Left renal pelvis (tissue), 4 donors: ENCODE measurements at regions not wholly inside any gene's neighbourhood (a gene's known extent, or its start where the extent isn't known, plus 50 kb on each side); places are given as distances from the start of the nearest gene placed in this dataset.
A peak's percentile ranks its signal among the peaks of the same experiment; 100 is the strongest.

Source experiments
- DNase-seq, 4 donors: peaks; one replicate each; pipeline ENCODE4 v3.0.0-alpha.2; 2013; ENCODE audit warnings: low read depth in 4 of 4, low spot score in 3 of 4

DNA sequence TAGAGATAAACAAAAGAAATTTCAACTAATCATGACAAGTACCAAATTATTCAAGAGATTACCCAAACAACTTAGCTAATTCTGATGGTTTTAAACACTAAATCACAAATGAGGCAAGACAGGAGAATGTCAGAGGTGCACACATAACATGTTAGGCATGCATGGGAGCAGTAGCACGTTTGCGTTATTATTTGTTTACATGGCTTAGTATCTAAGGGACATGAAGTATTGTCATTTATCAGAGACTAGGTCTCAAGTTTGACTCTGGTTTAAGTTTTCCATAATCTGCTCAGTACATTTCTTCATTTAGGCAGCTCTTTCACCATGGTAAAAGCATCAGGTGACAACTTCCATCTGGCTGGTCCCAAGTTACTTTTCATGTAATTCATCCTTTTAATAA lies 244.1 kb upstream of the TNC start:
- no peak for DNase-seq

GRCh38 chr9:115362640-115363039 lies 244.7 kb upstream of the TNC start:
- no peak for DNase-seq

GRCh38 chr9:115364991-115365390 lies 247.0 kb upstream of the TNC start:
- no peak for DNase-seq

DNA sequence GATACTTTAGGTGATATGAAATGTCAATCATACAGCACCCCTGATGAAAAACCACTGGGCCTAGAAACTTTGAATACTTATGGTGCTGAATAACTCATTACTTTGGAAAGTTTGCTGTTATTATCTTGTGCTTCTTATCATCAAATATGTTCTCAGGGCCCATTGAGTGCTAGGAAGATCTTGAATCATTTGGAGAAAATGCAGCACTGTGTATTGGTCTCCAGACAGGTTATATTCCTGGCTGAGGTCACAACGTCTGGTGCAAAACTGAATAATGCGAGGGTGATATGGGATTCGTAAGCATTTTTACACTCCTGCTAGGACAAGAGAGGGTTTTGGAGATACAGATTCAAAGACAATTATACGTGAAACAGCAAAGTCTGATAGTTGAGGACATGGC lies 249.4 kb upstream of the TNC start:
- DNase-seq, result no peak

DNA sequence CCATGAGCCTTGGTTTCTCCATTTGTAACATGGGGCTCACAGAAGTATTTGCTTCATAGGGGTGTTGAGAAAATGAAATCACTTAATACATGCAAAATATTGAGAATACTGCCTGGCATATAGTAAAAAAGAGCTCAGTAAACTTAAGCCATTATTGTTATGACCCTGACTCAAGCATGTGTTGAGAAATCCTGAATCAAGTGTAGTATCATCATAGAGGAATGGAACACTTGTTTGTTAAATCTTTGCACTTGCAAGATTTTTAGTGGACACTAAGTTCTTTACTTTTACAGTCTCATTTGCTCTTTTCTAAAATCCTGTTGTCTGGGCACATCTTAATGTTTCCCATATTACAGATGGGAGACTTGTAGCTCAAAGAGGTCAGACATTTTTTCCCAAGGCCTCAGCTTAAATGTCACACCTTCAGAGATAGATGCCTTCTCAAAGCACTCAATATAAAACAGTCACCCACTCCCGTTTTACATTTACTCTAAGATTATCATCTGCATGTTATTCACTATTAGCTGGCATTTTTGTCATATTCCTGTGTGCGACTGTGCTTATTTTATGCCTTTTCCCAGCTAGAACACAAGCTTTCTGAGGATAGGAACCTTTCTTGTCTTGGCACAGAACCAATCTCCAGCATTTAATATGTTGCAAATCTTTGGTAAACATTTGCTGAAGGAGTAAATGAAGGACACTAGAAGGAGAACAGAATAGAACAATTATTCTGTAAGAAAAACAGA lies 250.0 kb upstream of the TNC start:
- no peak for DNase-seq

GRCh38 chr9:115369322-115369957 lies 251.5 kb upstream of the TNC start:
- DNase-seq, result no peak

DNA sequence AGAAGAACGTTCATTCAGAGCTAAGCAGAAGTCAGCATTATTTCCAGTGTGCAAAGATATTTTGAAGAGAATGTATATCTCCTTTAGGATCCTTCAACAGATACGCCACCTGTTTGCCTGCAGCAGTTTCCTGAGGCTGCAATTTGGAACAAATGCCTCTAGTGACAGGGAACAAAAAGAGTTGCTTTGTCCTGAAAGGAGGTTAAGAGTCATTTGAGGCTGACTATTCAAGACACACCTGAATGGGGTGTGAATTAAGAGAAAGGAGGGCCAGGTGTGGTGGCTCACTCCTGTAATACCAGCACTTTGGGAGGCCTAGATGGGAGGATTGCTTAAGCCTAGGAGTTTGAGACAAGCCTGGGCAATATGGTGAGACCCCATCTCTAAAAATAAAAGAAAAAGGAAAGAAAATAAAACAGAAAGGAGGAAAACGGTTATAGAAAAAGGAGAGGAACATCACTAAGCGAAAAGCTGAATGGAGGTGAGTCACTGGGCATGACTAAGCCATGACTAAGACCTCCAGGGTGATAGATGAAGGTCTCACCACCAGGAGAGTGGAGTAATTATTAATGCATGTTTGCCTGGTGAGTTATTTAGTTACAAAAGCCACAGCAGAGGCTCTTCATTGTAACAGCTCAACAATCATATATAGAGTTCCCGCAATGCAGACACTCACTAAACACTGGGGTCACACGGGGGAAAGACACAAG lies 255.2 kb upstream of the TNC start:
- DNase-seq, result no peak

DNA sequence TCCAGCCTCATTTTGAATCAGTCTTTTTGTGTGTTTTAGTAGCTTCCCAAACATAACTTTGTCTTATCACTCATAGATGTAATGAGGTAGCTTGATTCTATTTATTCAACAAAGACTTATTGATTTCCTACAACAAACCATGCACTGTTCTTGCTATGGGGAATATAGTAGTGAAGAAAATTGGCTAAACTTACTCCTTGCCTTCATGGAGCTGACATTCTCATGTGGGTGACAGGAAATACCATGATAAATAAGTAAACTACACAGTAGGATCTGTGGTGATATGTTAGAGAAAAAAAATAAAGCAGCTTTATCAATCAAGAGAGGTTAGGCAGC lies 255.7 kb upstream of the TNC start:
- no peak for DNase-seq

DNA sequence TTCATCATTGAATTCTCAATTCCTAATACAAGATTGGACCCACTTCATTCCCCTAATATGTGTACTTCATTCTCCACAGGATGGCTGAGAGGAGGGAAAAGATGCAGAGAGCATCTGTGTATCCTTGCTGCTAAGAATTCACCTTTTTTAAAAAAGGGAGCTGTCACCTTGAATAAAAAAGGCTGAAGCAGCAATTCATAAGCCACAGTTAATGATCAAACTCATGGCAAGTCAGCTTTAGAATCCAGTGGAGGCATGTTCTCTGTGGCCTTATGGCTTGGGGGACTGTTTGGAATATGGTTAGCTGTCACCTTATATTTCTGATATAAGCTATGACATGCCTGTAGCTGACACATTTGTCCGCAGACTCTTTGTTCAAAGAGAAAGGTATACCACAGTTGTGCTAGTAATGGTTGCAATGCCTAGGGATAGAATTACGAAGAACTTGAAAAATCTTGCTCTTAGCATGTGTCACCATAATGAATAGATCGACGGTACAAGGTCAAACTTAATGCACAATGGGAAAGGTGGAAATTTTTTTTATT lies 256.8 kb upstream of the TNC start:
- DNase-seq, result no peak

GRCh38 chr9:115378241-115378640 lies 260.3 kb upstream of the TNC start:
- no peak for DNase-seq

DNA sequence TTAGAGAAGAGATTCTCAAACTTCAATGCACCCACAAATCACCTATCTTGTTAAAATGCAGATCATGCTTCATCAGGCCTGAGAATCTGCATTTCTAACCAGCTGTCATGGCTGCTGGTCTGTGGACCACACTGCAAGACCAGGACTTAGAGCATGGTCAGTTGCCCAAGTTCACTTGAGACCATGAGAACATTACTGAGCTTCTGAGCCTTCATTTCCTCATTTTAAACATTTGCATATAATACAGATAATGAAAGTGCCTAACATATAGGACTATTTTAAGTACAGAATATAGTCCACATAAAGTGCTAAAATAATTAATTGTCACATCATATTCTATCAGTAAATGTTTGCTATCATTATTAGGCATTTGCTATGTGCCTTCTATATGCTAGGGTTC lies 260.8 kb upstream of the TNC start:
- no peak for DNase-seq

DNA sequence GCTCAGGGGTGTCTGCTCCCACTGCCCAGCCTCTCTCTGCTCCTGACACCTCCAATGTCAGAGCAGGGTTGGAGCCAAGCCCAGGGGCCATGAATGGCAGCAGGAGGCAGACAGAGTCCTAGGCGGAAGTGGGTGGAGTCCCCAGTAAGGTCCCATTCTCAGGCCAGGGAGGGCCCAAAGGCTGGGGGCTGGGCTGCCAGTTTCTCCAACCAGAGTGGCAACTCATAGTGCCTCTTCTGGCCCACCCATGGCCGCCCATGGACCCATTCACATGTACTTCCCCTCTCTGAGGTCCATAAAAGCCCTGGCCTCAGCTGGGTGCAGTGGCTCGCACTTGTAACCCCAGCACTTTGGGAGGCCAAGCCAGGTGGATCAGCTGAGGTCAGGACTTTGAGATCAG lies 261.8 kb upstream of the TNC start:
- DNase-seq, result no peak

DNA sequence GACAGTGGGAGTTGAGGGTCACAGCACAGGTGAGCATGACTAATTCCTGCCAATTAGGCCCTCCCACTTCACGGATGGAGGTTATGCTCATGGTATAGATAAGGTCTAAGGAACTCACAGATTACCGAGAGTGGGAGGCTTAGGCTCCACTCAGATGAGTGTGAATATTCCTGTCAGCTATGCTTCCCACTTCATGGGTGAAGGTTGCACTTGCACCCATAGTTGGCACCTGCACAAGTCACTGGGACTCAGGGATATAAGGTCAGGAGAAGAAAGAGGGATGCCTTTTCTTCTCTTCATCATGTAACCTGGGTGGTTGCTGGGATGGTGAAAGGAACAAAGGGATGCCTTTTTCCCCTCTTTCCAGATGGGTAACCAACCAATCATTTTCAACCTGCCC lies 264.9 kb upstream of the TNC start:
- DNase-seq, result no peak

DNA sequence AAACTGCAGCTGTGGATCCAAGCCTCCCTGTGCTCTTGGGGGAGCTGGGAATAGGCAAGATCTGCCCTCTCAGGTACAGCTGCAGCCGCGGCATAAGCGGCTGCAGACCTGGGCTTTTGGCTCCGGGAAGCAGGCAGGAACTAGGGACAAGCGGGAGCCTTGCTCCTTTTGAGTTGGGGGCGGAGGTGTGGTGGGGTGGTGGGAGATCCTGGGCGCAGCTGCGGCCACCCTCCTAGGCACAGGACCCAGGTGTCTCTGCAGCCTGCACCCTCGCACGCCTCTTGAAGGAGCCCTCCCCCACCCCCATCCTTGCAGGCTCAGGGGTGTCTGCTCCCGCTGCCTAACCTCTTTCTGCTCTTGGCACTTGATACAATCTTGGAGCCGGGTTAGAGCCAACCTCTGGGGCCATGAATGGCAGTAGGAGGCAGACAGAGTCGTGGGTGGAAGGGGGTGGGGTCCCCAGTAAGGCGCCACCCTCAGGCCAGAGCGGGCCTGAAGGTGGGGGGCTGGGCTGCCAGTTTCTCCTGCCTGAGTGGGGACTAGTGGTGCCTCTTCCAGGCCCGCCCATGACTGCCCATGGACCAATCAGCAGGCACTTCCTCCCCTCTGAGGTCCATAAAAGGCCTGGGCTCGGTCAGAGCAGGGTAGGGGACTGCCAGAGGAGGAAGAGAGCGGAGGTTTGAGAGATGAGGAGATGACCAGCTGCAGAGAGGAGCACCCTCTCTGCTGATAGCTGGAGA lies 267.6 kb upstream of the TNC start:
- DNase-seq, result no peak

- no peak for DNase-seq
Observed at GRCh38 chr9:115386963-115387770, 269.2 kb upstream of the TNC start.

- DNase-seq, result peak in 3 of 4 donors; percentile 27 to 54 (median 31)
Observed at GRCh38 chr9:115391168-115391825, 273.3 kb upstream of the TNC start.

DNA sequence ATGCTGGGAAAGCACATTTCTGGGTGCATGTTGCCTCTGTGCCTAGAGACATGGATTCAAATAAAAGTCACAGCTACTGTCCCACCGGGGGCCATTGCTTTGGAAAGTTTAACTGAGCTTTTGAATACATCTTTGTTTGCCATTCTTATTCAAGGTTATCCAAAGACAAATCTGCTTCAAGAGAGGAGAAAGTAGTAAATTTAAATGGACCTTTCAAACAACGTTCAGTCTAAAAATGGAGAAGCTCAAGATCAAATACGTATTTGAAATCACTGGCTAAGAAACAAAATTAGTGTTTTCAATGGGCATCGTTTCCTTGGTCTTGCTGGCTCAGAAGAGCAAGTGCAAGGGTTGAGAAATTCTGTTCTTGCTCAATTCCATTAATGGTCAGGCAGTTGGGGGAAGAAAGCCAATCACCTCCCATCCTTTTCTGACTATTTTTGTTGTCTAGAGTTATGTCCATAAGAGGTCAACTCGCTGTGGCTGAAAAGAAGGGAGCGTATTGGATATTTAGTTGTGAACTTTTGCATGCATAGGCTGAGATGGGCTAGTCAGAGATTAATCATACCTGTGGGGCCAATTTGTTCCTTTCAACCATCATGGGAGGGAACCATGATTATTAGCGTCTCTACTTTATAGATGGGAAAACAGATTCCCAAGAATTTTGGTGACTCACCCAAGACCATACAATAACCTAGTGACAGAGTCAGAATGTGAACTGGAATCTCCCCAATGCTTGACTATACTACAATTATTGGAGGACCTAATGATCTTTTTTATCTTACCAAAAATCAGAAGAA lies 276.2 kb upstream of the TNC start:
- DNase-seq, result no peak

DNA sequence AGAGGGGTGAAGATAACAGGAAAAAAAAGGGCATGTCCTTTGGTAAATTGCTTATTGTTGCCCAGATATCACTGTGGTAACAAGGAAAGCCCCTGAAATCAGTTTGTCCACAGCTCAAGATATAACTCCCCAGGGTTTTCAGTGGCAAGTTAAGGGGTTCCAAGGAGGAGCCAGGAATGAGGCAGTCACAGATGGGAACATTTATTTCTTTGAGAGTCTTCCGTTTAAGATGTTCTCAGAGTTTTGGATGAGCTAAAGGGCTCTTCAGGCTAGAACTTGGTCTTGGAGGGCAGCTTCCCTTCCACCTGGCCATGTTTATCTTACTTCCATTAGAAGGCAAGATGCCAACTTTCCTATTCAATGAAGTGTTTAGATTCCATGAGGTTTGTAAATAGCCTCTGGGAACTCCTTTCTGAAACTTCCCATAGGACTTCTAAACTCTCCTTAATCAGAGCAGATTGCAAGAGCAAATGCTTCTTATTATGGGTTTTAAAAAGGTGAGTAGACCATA lies 277.6 kb upstream of the TNC start:
- DNase-seq, result no peak

- DNase-seq, result no peak
Observed at GRCh38 chr9:115396071-115396529, 278.1 kb upstream of the TNC start.
